Suppressor macrophage treated with lipopolysaccharide for 4 hours (primary cell): ENCODE measurements at regions not wholly inside any gene's neighbourhood (a gene's known extent, or its start where the extent isn't known, plus 50 kb on each side); places are given as distances from the start of the nearest gene placed in this dataset.
A peak's percentile ranks its signal among the peaks of the same experiment; 100 is the strongest.

ENCODE experiments used
- DNase-seq: peaks from one replicate; pipeline ENCODE4 v3.0.0-alpha.2; 2020

DNA sequence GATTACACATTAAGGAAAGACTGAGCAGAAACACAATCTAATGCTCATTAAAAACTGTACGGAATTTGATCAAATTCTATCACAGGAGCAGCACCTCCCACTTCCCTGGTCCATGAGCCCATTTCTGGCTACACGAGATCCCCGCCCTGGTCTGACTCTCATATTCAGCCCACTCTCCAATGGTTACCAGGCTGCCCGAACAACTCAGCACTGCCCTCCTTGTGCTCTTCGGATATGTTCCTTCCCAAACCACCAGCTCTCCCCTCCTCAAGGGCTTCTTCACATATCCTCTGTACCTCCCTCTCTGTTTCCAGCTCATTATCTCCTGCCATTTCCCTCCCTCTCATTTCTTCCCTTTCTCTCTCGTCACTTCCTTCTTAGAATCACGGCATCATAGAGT is 180.5 kb downstream of the RSL24D1 start:
- DNase-seq = no peak

DNA sequence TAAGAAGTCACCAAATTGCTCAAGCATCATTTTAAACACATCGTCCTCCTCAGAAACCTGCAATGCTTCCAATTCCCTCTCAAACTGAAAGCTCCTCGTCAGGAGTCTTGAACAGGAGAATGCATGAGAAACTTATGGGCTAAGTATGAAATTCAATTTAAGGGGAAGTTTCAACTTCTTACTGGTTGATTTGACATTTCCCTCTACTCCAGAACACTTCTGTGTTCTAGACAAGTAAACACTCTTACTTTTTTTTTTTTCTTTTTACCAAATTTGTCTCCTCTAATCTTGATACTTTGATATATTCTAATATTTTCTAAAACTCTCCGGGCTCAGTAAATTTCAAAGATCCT is 181.7 kb downstream of the RSL24D1 start:
- peak; percentile 41 for DNase-seq

DNA sequence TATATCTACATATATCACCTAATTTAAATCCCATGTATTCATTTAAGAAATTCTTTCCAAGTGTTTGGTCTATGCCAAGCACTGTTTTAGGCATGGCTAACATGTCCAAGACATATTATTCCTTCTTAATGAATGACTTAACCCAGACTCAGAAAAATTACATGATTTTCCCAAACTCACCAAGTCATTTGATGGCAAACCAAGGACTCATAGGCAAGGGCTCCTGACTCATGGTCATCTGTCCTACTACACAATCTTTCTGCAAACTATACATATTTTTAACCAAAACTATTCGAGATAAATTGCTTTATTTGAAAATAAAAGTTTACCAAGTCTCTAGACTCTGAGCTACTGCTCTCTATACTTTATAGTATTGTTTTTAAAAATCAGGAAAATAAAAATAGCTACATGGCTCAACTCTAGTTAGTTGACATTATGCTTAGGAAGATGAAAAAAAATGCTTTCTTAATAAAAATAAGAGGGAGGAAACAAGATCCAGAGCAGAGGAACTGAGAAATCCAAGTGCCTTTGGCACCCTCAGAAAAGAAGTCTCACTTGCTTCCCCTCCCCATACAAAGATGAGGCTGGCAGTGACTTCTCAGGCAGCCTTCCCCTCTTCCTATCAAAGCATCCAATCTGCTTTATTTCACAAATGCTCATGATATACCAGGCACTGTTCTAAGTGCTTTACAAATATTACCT is 182.2 kb downstream of the RSL24D1 start:
- DNase-seq = peak; percentile 31

DNA sequence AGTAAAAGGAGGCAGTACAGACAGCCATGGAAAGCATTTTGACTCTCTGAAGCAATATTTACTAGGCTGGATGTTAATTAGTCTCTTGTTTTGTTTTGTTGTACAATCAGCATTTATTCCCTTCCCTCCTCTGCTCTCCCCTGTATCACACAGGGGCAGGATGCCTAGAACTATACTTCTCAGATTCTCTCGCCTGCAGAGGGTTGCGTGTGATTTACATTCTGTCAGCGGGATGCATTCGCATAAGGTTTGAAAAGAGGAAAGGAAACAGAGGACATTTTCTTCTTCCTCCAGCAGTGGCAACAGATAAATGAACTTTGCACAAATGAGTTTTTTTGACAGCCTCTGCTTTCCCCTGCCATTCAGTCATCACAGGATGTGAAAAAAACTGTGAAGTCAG is 188.3 kb downstream of the RSL24D1 start:
- peak; percentile 12 for DNase-seq

DNA sequence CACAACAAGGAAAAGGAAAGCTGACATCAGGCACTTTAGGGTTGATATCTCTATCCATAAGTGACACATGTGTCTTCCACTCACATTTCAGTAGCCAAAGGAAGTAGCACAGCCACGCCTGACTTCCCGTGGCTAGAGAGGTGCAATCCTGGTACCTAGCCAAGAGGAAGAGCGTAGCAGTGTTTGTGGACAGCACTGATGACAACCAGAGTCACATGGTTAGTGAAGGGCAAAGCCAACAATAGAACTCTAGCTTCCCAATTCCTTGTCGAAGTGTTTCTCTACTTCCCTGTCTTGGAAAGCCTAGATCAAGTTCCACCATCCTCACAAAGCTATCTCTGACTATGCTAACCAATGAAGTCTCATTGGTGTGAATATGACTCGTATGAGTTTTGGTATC is 189.2 kb downstream of the RSL24D1 start:
- peak; percentile 36 for DNase-seq

DNA sequence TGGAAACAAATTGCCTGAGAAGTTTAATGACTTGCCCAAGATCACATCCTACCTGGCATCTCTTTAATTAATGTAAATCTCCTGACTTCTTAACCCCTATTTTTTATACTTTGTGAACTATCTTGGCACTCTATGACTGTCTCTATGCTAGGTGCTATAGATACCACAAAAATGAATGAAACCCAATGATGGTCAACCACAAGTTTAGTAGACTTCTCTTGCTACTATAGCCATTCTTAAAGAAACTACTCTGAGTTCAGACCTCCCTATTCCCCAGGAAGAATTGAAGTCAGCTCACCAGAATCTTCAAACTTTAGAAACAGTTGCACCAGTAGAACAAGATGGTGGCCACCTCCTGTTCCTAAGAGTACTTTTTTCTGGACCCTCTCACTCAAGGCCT is 191.1 kb downstream of the RSL24D1 start:
- DNase-seq = no peak

DNA sequence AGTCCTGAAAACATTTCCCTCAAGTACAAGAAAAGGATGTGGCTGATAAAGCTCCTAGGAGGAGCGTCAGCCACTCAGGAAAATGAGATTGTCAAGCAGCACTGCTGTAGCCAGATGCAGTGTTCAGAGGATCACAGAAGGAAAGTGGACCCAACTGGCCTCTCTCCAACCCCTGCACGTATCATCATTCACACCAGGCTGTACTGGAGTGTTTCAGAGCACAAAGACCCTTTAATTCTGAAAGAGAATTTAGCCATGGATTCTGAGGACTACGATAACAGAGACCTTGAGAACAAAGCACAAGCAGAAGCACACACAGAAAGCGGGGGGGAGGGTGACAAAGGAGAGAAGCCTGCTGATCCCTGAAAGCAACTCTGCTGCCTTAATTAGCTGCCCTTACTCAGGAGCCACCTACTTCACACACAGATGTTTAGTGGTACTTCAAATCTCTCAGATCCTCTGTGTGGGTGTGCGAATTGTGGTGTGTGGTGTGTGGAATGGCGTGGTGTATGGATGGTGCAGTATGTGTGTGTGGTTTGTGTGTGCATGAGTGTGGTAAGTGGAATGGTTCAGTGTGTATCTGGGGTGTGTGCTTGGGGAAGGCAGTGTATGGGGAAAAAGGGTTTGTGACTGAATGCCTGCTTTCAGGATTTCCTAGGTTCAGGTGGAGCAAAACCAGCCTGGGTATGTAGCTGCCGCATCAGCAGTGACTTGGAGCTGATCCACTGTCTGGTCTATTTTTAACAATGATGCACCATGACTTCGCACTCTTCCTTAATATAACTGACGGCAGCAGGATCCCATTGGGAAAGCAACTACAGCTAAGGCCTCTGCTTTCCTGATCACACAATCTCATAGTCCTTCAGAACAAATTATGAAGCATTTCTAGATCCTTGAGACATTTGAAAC is 192.5 kb downstream of the RSL24D1 start:
- no peak for DNase-seq

DNA sequence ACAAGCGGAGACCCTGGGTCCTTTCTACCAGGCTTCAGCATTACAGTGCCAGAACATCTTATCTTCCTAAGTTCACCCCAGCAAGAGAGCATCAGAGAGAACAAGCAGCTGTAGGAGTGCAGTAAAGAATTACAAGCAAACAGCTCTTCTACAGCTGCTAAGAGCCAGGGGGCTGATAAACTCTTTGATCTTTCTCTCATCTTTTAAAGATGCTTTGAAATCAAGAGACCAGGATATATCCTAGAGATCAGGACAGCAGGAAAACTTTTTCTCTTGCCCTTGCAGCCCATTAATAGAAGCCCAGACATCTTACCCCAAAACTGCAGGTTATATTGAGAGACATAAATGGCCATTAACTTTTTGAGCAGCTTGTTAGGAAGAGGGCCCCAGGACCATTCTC is 198.1 kb downstream of the RSL24D1 start:
- no peak for DNase-seq

DNA sequence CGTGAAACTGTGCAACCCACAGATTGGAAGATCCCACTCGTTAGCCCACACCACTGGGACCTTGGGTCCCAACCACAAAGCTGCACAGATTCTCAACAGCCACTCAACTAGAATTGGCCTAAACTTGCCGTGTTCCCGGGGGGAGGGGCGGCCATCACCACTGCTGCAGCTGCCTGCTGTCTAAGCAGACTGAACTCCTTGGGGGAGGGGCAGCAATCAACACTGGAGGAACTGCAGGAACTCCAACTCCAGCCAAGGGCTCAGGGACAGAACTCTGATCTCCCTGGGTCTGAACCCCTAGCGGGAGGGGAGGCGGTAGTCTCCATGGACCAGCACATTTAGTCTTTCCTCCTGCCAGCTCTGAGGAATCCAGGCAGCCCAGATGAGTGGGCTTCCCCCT is 205.9 kb downstream of the RSL24D1 start:
- DNase-seq = no peak

DNA sequence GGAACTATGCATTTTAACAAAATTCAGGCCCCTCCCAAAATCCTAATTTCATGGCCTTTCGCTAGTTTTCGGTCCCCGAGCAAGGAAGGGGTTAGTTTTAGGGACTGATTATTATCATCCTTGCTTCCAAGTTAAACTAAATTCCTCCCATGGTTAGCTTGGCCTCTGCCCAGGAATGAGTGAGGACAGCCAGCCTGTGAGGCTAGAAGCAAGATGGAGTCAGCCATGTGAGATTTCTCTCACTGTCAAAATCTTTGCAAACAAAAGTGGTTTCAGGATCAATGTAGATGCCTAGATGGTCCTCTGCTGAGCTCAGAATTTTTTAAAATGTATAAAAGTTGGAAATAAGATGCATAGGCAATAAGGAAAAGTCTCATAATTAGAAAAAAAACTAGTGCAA is 208.9 kb downstream of the RSL24D1 start:
- no peak for DNase-seq

DNA sequence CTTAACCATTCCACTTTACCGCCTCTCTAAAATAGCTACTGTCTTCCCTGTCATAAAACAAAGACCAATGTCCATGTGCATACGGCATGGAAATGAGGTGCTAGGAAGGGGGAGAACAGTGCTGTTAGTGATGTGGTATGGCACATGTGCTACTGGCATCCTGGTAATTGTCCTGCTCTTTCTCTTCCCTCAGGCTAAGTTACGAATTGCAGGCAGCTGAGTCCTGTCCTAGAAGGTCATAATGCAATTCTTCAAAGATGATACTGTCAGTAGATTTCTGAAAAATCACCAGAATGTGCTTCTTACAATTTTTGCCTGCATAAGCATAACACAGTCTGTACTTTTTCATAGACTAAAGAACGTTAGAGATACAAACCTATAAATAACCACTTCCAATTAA is 216.8 kb downstream of the RSL24D1 start:
- DNase-seq = no peak

DNA sequence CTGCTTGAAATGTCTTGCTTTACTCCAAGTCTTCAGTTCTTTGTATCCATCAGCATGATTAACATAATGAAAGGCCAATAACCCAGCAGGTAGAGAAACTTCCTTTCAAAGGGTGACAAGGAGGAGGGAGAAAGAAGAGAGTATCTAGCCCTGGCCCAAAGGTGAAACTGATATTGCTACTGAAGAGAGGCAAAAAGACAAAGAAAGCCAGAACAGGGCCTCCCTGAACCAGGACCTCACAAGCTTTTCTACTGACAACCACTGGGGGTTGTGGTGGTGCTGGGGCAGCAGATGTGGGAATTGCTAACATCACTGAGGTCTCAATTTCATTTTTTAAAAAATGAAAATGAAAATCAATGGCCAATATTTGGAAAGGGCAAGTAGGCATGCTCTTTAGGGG is 234.1 kb downstream of the RSL24D1 start:
- DNase-seq = no peak

DNA sequence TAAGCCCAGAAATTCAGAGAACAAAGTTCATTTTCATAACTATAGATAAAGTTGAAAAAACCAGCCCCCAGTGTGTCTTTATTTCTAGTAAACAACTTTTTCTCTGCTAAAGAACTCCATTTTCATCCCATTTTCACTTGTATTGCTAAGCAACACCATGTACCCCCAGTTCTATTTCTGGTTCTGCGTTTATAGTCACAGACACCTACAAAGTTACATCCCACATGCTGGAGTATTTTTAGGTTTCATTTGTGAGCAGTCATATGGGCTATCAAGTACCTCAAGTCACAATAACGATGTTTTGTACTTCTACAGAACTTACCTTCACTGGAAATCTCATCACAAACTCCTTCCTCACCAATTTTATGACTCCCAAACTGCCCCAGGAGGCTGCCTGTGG is 236.5 kb downstream of the RSL24D1 start:
- no peak for DNase-seq

DNA sequence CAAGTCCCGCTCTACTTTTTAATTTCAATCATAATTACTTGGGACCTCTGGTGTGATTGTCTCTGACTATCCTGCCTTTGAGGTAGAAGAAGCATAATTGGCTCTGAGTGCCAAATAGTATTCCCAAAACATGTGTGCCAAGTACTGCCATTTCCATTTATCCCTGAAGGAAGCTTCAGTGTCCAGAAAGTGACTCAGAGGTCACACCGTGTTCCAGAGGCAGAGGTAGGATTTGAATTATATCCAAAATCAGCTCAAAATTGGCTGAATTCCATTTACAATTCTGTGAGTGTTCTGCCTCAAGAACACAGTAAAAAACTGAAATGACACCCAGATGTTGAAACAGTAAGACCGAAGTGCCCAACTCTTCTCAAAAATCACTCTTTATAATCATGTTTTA is 255.3 kb downstream of the RSL24D1 start:
- DNase-seq = no peak

DNA sequence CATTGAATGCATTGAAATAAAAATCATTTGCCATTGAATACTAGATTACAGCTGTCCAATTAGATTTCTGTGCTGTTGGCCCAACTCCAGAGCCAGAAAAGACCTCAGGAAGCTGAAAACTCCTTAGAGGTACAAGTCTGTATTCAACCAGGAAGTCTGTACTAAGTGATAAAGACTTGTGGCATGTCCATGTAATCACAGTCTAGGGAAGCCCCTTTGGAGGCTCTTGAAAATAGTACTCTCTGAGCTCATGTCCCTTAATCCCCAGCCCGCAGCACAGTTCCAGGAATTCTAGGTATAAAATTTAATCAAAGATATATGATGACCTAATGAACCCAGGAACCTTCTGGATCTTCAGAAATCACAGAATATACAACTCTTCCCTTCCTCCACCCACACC is 279.4 kb downstream of the RSL24D1 start:
- DNase-seq = no peak

DNA sequence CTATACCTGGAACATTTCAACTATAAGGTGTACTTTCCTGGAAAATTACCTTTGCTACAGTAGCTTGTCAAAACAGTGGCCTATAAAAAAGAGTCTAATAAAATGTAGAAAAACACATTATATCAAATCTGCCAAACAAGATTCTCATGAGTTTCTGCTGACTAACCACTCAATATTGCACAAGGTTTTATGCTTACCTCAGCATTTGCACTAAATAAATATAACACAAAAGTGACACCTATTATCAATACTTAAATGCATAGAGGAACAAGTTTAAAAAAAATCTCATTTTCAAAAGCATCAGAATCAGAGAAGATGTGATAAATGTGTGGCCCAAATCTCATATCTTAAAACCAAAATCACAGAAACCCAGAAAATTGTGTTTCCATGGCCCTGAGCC is 281.4 kb downstream of the RSL24D1 start:
- DNase-seq = no peak

DNA sequence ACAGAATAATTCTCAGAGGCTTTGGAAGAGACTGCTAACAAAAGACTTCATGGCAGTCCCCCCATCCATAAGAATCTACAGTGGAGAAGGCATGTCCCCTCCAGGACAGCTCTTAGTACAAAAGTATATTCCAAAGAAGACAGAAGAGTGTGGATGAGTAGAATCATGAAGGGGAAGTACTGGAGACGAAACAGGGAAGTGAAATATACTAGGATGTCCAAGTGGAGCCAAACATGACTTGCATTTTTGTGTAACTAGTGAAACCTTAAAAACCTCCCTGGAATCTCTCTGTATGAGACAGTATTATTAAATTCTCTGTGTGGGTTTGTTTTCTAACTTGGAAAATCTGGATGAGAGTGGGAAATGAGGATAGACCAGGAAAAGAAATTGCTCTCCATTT is 312.4 kb downstream of the RSL24D1 start:
- DNase-seq = peak; percentile 62

DNA sequence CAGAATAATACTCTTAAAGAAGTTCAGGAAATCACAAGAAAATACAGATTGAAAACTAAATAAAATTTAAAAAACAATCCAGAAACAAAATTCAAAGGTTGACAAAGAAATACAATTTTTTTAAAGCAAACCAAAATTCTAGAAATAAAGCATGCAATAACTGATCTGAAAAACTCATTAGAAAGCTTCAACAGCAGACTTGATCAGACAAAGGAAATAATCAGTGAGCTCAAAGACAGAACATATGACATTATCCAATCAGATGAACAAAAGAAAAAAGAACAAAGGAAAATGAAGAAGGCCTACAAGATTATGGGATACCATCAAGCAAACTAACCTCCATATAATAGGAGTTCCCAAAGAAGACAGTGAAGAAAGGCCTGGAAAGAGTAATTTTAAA is 336.8 kb downstream of the RSL24D1 start:
- no peak for DNase-seq

DNA sequence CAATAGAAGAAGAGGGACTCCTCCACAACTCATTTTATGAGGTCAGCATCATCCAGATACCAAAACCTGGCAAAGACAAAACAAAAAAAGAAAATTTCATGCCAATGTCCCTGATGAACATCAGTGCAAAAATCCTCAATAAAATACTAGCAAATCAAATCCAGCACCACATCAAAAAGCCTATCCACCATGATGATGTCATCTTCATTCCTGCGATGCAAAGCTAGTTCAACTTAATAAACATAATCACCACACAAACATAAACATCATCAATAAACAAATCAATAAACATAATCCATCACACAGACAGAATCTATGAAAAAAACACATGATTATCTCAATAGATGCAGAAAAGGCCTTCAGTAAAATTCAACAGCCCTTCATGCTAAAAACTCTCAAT is 342.1 kb downstream of the RSL24D1 start:
- DNase-seq = no peak

DNA sequence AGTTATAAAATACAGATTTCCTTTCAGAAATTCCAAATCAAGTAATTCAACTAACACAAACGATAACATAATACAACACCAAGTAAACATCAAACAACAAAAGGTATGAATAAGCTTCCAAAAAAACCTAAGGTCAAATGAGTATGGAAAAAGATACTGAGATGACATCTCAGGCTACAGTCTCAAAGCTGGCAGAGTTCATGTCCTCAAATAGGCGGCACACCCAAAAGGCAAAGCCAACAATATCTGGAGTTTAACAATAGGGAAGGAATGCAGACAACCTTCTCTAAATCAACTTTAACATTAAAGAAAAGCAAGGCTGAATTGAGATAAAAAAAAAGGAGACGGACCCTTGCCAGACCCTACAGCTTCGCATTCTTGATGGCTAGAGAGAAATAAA is 346.6 kb downstream of the RSL24D1 start:
- no peak for DNase-seq

DNA sequence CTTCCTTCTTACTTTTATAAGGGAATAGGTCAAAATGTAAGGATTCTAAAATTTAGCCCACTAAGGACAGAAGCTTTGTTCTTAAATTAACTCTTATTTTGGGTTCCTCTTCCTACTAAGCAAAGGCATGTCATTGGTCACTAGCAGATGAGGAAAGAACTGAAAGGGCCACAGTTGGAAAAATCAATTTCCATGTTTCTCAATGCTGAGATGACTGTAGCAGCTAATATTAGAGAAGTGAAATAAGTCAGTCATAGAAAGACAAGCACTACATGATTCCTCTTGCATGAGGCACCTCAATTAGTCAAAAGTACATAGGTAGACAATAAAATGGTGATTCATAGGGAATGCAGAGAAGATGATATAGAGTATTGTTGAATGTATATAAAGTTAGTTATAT is 353.7 kb downstream of the RSL24D1 start:
- peak; percentile 71 for DNase-seq

DNA sequence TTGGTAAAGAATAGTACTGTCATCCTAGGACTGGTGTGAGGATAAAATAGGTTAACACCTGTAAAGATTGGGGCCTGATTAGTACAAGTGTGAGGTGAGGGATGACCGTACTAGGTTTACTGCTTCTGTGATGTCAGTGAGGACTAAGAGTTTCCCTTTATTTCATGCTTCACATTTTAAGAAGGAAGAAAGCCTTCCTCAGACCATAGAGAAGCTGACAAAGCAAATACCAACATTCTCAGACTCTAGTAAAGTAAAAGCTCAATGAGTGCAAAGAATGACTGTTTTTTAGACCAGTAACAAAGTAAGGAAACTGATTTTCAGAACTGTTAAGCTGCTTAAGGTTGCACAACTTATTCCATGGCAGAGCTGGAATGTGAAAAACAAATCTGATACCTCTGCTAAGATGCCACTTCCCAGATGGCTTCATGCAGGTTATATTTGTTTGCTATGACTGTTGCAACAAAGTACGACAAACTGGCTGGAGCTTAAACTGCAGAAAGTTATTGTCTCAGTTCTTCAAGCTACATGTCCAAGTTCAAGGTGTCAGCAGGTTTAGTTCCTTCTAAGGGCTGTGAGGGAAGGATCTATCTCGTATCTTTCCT is 354.9 kb downstream of the RSL24D1 start:
- no peak for DNase-seq

DNA sequence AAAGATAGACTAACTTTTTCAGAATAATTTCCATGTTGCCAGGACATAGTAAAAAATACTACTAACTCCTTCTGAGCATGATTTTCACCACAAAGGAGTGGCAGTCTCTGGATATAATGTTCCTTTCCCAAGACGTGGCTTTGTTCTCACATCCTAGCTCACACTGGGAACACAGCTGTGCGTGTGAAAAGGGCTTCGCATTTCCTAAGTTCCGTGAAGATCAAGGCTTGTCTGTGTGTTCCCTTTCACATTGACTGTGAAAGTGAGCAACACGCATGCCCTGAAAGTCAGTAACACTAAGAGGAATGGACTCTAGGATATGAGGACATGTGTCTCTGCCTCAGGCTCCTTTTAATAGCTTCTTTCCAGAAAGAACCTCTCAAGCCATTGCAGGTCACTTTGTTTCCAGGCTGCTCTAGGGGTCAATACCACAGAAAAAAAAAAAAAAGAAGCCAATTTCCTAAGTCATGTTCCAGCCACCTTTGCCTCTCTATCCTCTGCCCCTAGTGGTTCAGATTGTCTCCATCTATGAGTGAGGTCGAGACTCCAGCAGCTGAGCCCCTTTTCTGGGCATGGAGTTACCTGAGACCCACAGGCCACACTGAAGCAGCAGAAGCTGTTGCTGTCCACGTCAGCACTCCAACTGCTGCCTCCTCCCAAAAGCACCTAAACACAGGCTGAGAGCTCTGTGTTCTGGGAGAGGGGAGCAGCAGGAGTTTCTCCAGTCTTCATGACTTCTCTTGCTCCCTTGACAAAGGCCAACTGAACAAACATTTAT is 355.9 kb downstream of the RSL24D1 start:
- DNase-seq = no peak
